ENCODE measurements at regions not wholly inside any gene's neighbourhood (a gene's known extent, or its start where the extent isn't known, plus 50 kb on each side); places are given as distances from the start of the nearest gene placed in this dataset.

DNA sequence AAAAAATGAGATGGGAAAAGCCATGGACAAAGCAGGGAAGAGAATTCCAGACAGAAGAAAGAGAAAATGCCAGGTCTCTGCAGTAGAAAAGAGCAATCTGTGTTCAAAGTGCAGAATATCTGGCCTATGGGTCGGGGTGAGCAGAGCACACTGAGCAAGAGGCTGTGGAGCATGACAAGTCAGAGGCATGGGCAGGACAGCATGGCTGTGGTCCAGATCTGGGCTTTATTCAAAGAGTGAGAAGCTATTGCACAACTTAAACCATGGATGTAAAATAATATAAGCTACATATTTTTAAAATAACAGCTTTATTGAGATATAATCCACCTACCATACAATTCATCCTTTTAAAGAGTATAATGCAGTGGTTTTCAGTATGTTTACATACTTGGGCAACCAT is 133.1 kb upstream of the SPDL1 start:
- Histone ChIP-seq H2BK5ac (ENCODE audit: low read depth, low read length) (no peak overlapping the region), H2AK5ac (ENCODE audit: low read depth, low read length) (no peak overlapping the region), H3K4me3 (ENCODE audit: extremely low read depth in 1 of 4, insufficient read depth in 2 of 4, low read depth in 3 of 4, low read length in 4 of 4) (no peak overlapping the region), H3K56ac (replicated peaks; ENCODE audit: insufficient read length, low read depth, low read length) (no peak overlapping the region), H3K79me1 (ENCODE audit: low read depth, low read length) (no peaks in the 10 kb centered on the region), H4K20me1 (replicated peaks in 1 of 2; ENCODE audit: control insufficient read depth in 1 of 2, insufficient read depth in 2 of 2, low read length in 2 of 2) (no peaks in the 10 kb centered on the region), H3K4me1 (replicated peaks in 1 of 4; ENCODE audit: control insufficient read depth in 3 of 4, insufficient read depth in 4 of 4, low read length in 3 of 4) (no peaks in the 10 kb centered on the region), H3K23me2 (ENCODE audit: low read depth, low read length) (no peaks in the 10 kb centered on the region), H2BK12ac (ENCODE audit: low read depth, low read length) (no peak overlapping the region), H2BK20ac (ENCODE audit: low read length) (no peak overlapping the region), H3K18ac (ENCODE audit: extremely low read depth, low read length) (no peak overlapping the region), H4K91ac (replicated peaks; ENCODE audit: insufficient read length, low read length) (no peak overlapping the region), H4K8ac (ENCODE audit: extremely low read depth, insufficient read depth, low read length) (no peak overlapping the region), H2AFZ (ENCODE audit: low read length) (no peak overlapping the region), H2BK120ac (replicated peaks; ENCODE audit: low read depth, low read length) (no peak overlapping the region), H3K4ac (replicated peaks; ENCODE audit: insufficient read length, low read depth, low read length) (no peak overlapping the region), H3K79me2 (ENCODE audit: control insufficient read depth in 1 of 2, insufficient read depth in 2 of 2, low read length in 2 of 2) (no peaks in the 10 kb centered on the region), H3K9ac (replicated peaks in 1 of 4; ENCODE audit: extremely low read depth in 1 of 4, low read depth in 3 of 4, low read length in 3 of 4) (no peak overlapping the region), H3K23ac (ENCODE audit: insufficient read length) (no peak overlapping the region), H3K27me3 (replicated peaks in 1 of 4; ENCODE audit: control insufficient read depth in 3 of 4, extremely low read depth in 1 of 4, insufficient read depth in 3 of 4, low read length in 3 of 4) (no peaks in the 10 kb centered on the region), H3K9me3 (ENCODE audit: insufficient read depth in 2 of 2, low read depth in 1 of 2, low read length in 1 of 2) (no peaks in the 10 kb centered on the region), H3K27ac (ENCODE audit: low read depth, low read length) (no peak overlapping the region), H4K5ac (ENCODE audit: insufficient read length, low read depth, low read length) (no peak overlapping the region), H2BK15ac (ENCODE audit: low read length) (no peak overlapping the region), H3K4me2 (ENCODE audit: insufficient read depth in 1 of 2, low read depth in 2 of 2, low read length in 2 of 2) (no peak overlapping the region), H3K36me3 (ENCODE audit: control insufficient read depth in 2 of 4, insufficient read depth in 4 of 4, low read length in 3 of 4) (no peaks in the 10 kb centered on the region), H3K14ac (ENCODE audit: insufficient read length) (no peak overlapping the region)
- ChIA-PET CTCF (ENCODE audit: partially characterized antibody) (no interaction called here), POLR2A (ENCODE audit: partially characterized antibody) (no interaction called here)
- no peak for TF ChIP-seq SP4 (IDR thresholded peaks at IDR 0.05; ENCODE audit: low read length)
- no peak for TF ChIP-seq MAFK (IDR thresholded peaks at IDR 0.05; ENCODE audit: low read depth, low read length)
- TF ChIP-seq TEAD4 (IDR thresholded peaks at IDR 0.05; ENCODE audit: low read depth, low read length) = no peak
- no peak for TF ChIP-seq POLR2AphosphoS5 (IDR thresholded peaks at IDR 0.05; ENCODE audit: low read depth, low read length)
- TF ChIP-seq TAF1 (IDR thresholded peaks at IDR 0.05; ENCODE audit: low read depth, low read length) = no peak
- 85% methylated on average over 1 of the region's 1 CpG; no CpG with 5 or more reads in 1 of the 2 experiments for WGBS, 2 experiments (ENCODE audit: extremely low coverage in 1 of 2, insufficient coverage in 1 of 2, insufficient read length in 1 of 2, insufficient replicate concordance in 2 of 2, low coverage in 1 of 2, low lambda C conversion rate in 2 of 2, missing lambda C conversion rate in 1 of 2)
- DNase-seq (ENCODE audit: low read depth in 1 of 2, low spot score in 2 of 2) (no peak), FAIRE-seq (no peak)

Measured in H1 (cell line).